ENCODE measurements at regions not wholly inside any gene's neighbourhood (a gene's known extent, or its start where the extent isn't known, plus 50 kb on each side); places are given as distances from the start of the nearest gene placed in this dataset.

DNA sequence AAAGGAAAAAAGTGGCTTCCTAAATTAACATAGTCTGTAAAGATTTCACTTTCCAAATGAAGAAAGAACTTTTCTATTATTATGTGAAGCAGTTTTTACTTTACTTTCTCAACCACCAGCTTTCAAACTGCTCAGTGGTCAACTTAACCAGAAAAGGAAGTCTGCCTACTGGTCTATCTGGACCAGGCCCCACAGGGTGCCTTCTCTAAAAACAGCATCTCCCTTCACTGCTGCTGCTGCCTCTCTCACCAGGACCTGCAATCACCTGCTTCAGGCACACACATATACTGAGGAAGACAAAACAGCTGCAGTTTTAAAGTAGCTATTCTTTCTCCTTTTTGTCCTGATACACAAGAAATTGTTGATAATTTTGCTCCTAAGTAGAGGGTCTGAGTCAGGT is 221.3 kb upstream of the DCC start:
- TF ChIP-seq POLR2AphosphoS5 (IDR thresholded peaks at IDR 0.05; ENCODE audit: low read depth, low read length) (no peak), POLR2A (IDR thresholded peaks at IDR 0.05; ENCODE audit: insufficient read depth in 1 of 2, low read depth in 2 of 2, low read length in 2 of 2) (no peak)
- TF ChIP-seq, protein P1, sequence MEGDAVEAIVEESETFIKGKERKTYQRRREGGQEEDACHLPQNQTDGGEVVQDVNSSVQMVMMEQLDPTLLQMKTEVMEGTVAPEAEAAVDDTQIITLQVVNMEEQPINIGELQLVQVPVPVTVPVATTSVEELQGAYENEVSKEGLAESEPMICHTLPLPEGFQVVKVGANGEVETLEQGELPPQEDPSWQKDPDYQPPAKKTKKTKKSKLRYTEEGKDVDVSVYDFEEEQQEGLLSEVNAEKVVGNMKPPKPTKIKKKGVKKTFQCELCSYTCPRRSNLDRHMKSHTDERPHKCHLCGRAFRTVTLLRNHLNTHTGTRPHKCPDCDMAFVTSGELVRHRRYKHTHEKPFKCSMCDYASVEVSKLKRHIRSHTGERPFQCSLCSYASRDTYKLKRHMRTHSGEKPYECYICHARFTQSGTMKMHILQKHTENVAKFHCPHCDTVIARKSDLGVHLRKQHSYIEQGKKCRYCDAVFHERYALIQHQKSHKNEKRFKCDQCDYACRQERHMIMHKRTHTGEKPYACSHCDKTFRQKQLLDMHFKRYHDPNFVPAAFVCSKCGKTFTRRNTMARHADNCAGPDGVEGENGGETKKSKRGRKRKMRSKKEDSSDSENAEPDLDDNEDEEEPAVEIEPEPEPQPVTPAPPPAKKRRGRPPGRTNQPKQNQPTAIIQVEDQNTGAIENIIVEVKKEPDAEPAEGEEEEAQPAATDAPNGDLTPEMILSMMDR (CRISPR knock-in tag; IDR thresholded peaks at IDR 0.05) = no peak

Data from HepG2 (cell line).